ENCODE measurements at regions not wholly inside any gene's neighbourhood (a gene's known extent, or its start where the extent isn't known, plus 50 kb on each side); places are given as distances from the start of the nearest gene placed in this dataset.

- TF ChIP-seq POLR2A (IDR thresholded peaks at IDR 0.05; ENCODE audit: low read depth) (no peak), CTCF (IDR thresholded peaks at IDR 0.05) (no peak)
Measured at GRCh38 chr4:10979032-10979431, 294.5 kb upstream of the CLNK start.
